ENCODE measurements at regions not wholly inside any gene's neighbourhood (a gene's known extent, or its start where the extent isn't known, plus 50 kb on each side); places are given as distances from the start of the nearest gene placed in this dataset.

GRCh38 chr9:79469164-79469563 lies 102.6 kb upstream of the TLE4 start:
- Mint-ChIP-seq H3K9me3 (peaks cover 0 to 1% (median 0%) of the 10 kb centered on the region in 6 donors), H3K4me3 (no peak overlapping the region), H3K27ac (no peak overlapping the region), H3K4me1 (no peaks in the 10 kb centered on the region), H3K36me3 (no peaks in the 10 kb centered on the region), H3K27me3 (ENCODE audit: low read depth in 3 of 3) (peaks cover 0 to 3% (median 2%) of the 10 kb centered on the region in 3 donors)
- no peak for DNase-seq

- no peaks in the 10 kb centered on the region for H3K4me1 Mint-ChIP-seq
- no peak overlapping the region for H3K27ac Mint-ChIP-seq
- peaks cover 0 to 3% (median 0%) of the 10 kb centered on the region in 3 donors for H3K27me3 Mint-ChIP-seq (ENCODE audit: low read depth in 3 of 3)
- no peaks in the 10 kb centered on the region for H3K36me3 Mint-ChIP-seq
- no peak for DNase-seq
- H3K4me3 Mint-ChIP-seq, result no peak overlapping the region
- H3K9me3 Mint-ChIP-seq, result peaks cover 0 to 1% (median 0%) of the 10 kb centered on the region in 6 donors
Observed at GRCh38 chr9:79470954-79471353, 100.8 kb upstream of the TLE4 start.

DNA sequence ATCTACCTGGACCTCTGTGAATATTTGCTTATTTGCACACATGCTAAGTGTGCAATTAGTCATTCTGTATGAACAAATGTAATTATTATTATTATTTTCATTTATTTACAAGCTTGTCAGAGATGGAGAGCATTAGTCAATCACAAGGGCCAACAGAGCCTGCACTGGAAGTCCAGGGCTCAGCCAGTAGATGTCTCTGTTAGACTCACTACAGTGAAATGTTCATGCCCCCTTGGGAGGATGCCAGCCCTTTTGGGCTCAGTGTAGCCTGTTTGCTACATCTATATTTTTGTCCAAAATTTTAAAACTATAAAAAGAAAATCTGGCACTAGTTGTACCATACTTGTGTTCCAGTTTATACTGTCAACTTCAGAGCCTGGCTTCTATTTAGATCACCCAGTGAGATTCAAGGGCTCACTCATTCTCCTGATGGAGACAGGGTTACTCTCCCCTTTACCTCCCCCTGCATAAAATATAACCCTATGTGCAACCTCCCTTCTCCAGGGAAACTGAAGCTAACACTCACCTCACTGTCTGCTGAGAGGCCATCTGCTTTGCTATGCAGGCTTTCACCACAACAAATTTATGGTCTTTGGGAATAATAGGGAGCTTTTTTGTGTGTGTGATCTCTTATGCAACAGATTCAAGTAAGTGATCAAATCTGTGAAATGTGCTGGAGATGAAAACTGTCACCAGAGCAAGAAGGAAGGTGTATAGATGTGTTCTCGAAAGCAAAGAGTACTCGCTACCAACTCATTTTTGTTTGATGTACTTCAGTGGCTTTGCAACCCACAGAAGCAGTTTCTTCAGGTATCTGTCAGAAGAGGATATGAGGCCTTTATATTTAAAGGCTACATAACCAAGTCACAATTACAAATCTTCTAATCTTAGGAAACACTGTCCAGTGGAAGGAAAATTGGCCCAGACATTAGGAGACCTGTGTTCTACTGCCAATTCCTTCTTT lies 99.9 kb upstream of the TLE4 start:
- Mint-ChIP-seq H3K9me3 (peaks cover 0 to 1% (median 0%) of the 10 kb centered on the region in 6 donors), H3K36me3 (no peaks in the 10 kb centered on the region), H3K4me3 (no peak overlapping the region), H3K4me1 (no peaks in the 10 kb centered on the region), H3K27ac (no peak overlapping the region), H3K27me3 (ENCODE audit: low read depth in 3 of 3) (peaks cover 0 to 3% (median 0%) of the 10 kb centered on the region in 3 donors)
- DNase-seq, result peak in 1 of 3 donors; percentile 7

DNA sequence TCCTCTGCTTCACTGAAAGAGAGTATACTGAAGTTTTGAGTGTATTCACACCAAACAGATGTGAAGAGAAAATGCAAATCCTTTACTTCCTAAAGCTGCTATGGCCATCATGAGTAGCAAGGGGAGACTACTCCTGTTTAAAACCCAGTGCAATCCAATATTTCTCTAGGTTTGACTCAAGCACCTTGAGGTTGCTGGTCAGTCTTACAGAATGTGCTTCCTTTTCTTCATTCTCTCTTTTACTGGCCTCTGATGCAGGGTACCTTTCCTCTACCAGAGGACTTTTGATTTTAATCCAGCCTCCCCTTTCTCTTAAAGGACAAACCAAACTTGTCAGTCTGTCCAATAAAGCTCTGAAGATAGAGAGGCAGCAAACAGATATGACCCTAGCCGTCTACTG lies 98.1 kb upstream of the TLE4 start:
- no peak overlapping the region for H3K27ac Mint-ChIP-seq
- H3K27me3 Mint-ChIP-seq (ENCODE audit: low read depth in 3 of 3), result peaks cover 0 to 3% (median 0%) of the 10 kb centered on the region in 3 donors
- H3K4me3 Mint-ChIP-seq, result no peak overlapping the region
- H3K4me1 Mint-ChIP-seq, result no peaks in the 10 kb centered on the region
- H3K9me3 Mint-ChIP-seq, result no peaks in the 10 kb centered on the region
- no peak for DNase-seq
- H3K36me3 Mint-ChIP-seq, result no peaks in the 10 kb centered on the region

- H3K36me3 Mint-ChIP-seq, result no peaks in the 10 kb centered on the region
- H3K4me3 Mint-ChIP-seq, result no peak overlapping the region
- DNase-seq, result no peak
- no peaks in the 10 kb centered on the region for H3K9me3 Mint-ChIP-seq
- no peak overlapping the region for H3K27ac Mint-ChIP-seq
- peaks cover 0 to 3% (median 0%) of the 10 kb centered on the region in 3 donors for H3K27me3 Mint-ChIP-seq (ENCODE audit: low read depth in 3 of 3)
- no peaks in the 10 kb centered on the region for H3K4me1 Mint-ChIP-seq
Observed at GRCh38 chr9:79477241-79477840, 94.4 kb upstream of the TLE4 start.

- Mint-ChIP-seq H3K4me1 (no peaks in the 10 kb centered on the region), H3K27me3 (ENCODE audit: low read depth in 3 of 3) (no peaks in the 10 kb centered on the region), H3K9me3 (no peaks in the 10 kb centered on the region), H3K4me3 (no peak overlapping the region), H3K36me3 (no peaks in the 10 kb centered on the region), H3K27ac (peak overlapping the region in 1 of 6 donors; percentile 7)
- peak; percentile 6 to 12 (median 11) for DNase-seq
Observed at GRCh38 chr9:79477955-79478771, 93.6 kb upstream of the TLE4 start.

GRCh38 chr9:79480639-79481038 lies 91.1 kb upstream of the TLE4 start:
- no peaks in the 10 kb centered on the region for H3K9me3 Mint-ChIP-seq
- H3K4me3 Mint-ChIP-seq, result no peak overlapping the region
- H3K27ac Mint-ChIP-seq, result no peak overlapping the region
- no peaks in the 10 kb centered on the region for H3K4me1 Mint-ChIP-seq
- H3K27me3 Mint-ChIP-seq (ENCODE audit: low read depth in 3 of 3), result no peaks in the 10 kb centered on the region
- H3K36me3 Mint-ChIP-seq, result no peaks in the 10 kb centered on the region
- no peak for DNase-seq

- H3K36me3 Mint-ChIP-seq, result no peaks in the 10 kb centered on the region
- H3K4me1 Mint-ChIP-seq, result no peaks in the 10 kb centered on the region
- no peak overlapping the region for H3K4me3 Mint-ChIP-seq
- no peak overlapping the region for H3K27ac Mint-ChIP-seq
- no peaks in the 10 kb centered on the region for H3K9me3 Mint-ChIP-seq
- DNase-seq, result no peak
- H3K27me3 Mint-ChIP-seq (ENCODE audit: low read depth in 3 of 3), result peaks cover 0 to 3% (median 0%) of the 10 kb centered on the region in 3 donors
Observed at GRCh38 chr9:79481846-79482477, 89.8 kb upstream of the TLE4 start.

GRCh38 chr9:79485258-79485657 lies 86.5 kb upstream of the TLE4 start:
- no peak overlapping the region for H3K4me3 Mint-ChIP-seq
- H3K9me3 Mint-ChIP-seq, result no peaks in the 10 kb centered on the region
- no peaks in the 10 kb centered on the region for H3K36me3 Mint-ChIP-seq
- DNase-seq, result no peak
- H3K4me1 Mint-ChIP-seq, result no peaks in the 10 kb centered on the region
- no peak overlapping the region for H3K27ac Mint-ChIP-seq
- peaks cover 0 to 3% (median 1%) of the 10 kb centered on the region in 3 donors for H3K27me3 Mint-ChIP-seq (ENCODE audit: low read depth in 3 of 3)

GRCh38 chr9:79489261-79490000 lies 82.3 kb upstream of the TLE4 start:
- Mint-ChIP-seq H3K36me3 (no peaks in the 10 kb centered on the region), H3K4me1 (no peaks in the 10 kb centered on the region), H3K9me3 (no peaks in the 10 kb centered on the region), H3K27ac (no peak overlapping the region), H3K27me3 (ENCODE audit: low read depth in 3 of 3) (peaks cover 2 to 5% (median 4%) of the 10 kb centered on the region in 3 donors), H3K4me3 (no peak overlapping the region)
- no peak for DNase-seq

DNA sequence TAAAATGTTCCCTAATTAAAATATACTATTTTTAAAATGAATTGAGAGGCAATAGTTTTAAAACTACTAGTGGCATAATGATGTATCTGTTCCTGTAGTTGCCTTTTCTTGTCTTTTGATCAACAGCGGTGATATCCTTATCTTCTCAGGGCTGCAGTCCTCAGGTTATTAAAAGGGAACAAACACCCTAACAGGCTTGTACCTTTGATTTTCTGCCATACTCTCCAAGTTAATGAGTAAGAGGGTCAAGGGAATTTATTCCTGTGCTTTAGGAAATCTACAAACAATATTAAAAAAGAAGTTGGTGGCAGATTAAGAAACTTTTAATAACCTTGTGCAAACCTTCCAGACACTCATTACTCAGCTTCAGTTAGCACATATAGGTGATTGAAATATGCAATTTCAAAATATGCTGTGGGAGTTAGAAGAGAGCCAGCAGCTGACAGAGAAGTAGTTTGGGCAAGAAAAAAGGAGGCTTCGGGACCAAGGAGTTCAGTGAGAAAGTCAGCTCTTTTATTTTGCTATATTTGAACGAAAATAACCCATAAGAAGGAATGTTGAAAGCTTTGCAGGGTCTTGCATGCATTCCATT lies 81.0 kb upstream of the TLE4 start:
- Mint-ChIP-seq H3K27me3 (ENCODE audit: low read depth in 3 of 3) (peaks cover 2 to 5% (median 4%) of the 10 kb centered on the region in 3 donors), H3K4me3 (no peak overlapping the region), H3K36me3 (no peaks in the 10 kb centered on the region), H3K9me3 (peaks cover 0 to 2% (median 0%) of the 10 kb centered on the region in 6 donors), H3K27ac (no peak overlapping the region), H3K4me1 (no peaks in the 10 kb centered on the region)
- no peak for DNase-seq

GRCh38 chr9:79492092-79493009 lies 79.4 kb upstream of the TLE4 start:
- DNase-seq, result no peak
- no peaks in the 10 kb centered on the region for H3K4me1 Mint-ChIP-seq
- H3K27ac Mint-ChIP-seq, result no peak overlapping the region
- no peaks in the 10 kb centered on the region for H3K36me3 Mint-ChIP-seq
- H3K4me3 Mint-ChIP-seq, result no peak overlapping the region
- H3K9me3 Mint-ChIP-seq, result peaks cover 0 to 2% (median 0%) of the 10 kb centered on the region in 6 donors
- peaks cover 2 to 4% (median 2%) of the 10 kb centered on the region in 3 donors for H3K27me3 Mint-ChIP-seq (ENCODE audit: low read depth in 3 of 3)
